CD4-positive, alpha-beta memory T cell (primary cell): ENCODE measurements at regions not wholly inside any gene's neighbourhood (a gene's known extent, or its start where the extent isn't known, plus 50 kb on each side); places are given as distances from the start of the nearest gene placed in this dataset.

Experiments
- CTCF ChIA-PET: fragments of 350-600 bp; sonication (Branson Sonifier 250); formaldehyde crosslinking; loops from one replicate; lab custom pipeline; 2021; ENCODE audit warnings: inconsistent platforms; ENCODE audit not compliant: partially characterized antibody; lab: Charles Lee
- POLR2A ChIA-PET: fragments of 350-600 bp; sonication (Branson Sonifier 250); formaldehyde crosslinking; loops from one replicate; lab custom pipeline; 2021; ENCODE audit not compliant: partially characterized antibody; lab: Charles Lee
- DNase-seq, 5 donors: peaks; one replicate each; pipeline versions ENCODE4 v3.0.0 to v3.0.0-alpha.2; 2020 to 2022; ENCODE audit warnings: mixed read lengths in 1 of 5
- H3K27ac ChIP-seq: one replicate; pipeline ENCODE4 v1.7.0; 2013; ENCODE audit warnings: low read depth, low read length
- H3K27me3 ChIP-seq: 2 replicates; pipeline ENCODE4 v1.7.0; 2013; ENCODE audit warnings: mild to moderate bottlenecking, low read length, moderate library complexity; ENCODE audit not compliant: insufficient read depth
- H3K36me3 ChIP-seq: 2 replicates; pipeline ENCODE4 v1.7.0; 2013; ENCODE audit warnings: mild to moderate bottlenecking, low read length, moderate library complexity; ENCODE audit not compliant: insufficient read depth
- H3K4me1 ChIP-seq: 2 replicates; pipeline ENCODE4 v1.7.0; 2013; ENCODE audit warnings: mild to moderate bottlenecking, low read length, moderate library complexity; ENCODE audit not compliant: insufficient read depth
- H3K4me3 ChIP-seq, 2 donors: one replicate each; pipeline ENCODE4 v1.7.0; 2013; ENCODE audit warnings: low read length in 2 of 2, mild to moderate bottlenecking in 1 of 2
- H3K9me3 ChIP-seq, 2 donors: one replicate each; pipeline ENCODE4 v1.7.0; 2013; ENCODE audit warnings: low read length in 2 of 2, control low read depth in 1 of 2; ENCODE audit not compliant: control insufficient read depth in 1 of 2
- H3K27ac Mint-ChIP-seq, 7 donors: one replicate each; pipeline ENCODE4 v1.8.0; 2020 to 2021; ENCODE audit warnings: mixed read lengths in 7 of 7, mild to moderate bottlenecking in 6 of 7, inconsistent platforms in 3 of 7, moderate library complexity in 3 of 7
- H3K27me3 Mint-ChIP-seq, 2 donors: one replicate each; pipeline ENCODE4 v1.8.0; 2020 to 2021; ENCODE audit warnings: mixed read lengths in 2 of 2
- H3K36me3 Mint-ChIP-seq, 2 donors: one replicate each; pipeline ENCODE4 v1.8.0; 2020 to 2021; ENCODE audit warnings: mixed read lengths in 2 of 2, inconsistent platforms in 1 of 2, mild to moderate bottlenecking in 1 of 2
- H3K4me1 Mint-ChIP-seq, 4 donors: one replicate each; pipeline ENCODE4 v1.8.0; 2020 to 2021; ENCODE audit warnings: mixed read lengths in 4 of 4, mild to moderate bottlenecking in 1 of 4
- H3K4me3 Mint-ChIP-seq, 8 donors: one replicate each; pipeline ENCODE4 v1.8.0; 2020 to 2021; ENCODE audit warnings: mixed read lengths in 8 of 8, mild to moderate bottlenecking in 7 of 8, moderate library complexity in 6 of 8, inconsistent platforms in 3 of 8
- H3K9me3 Mint-ChIP-seq, 8 donors: one replicate each; pipeline ENCODE4 v1.8.0; 2020 to 2021; ENCODE audit warnings: mixed read lengths in 8 of 8, mild to moderate bottlenecking in 5 of 8, inconsistent platforms in 3 of 8, moderate library complexity in 1 of 8
- intact Hi-C: fragments of 100-400 bp; cut with micrococcal nuclease; formaldehyde crosslinking; loops from one replicate; pipeline ENCODE4 v1.15.1; 2023

DNA sequence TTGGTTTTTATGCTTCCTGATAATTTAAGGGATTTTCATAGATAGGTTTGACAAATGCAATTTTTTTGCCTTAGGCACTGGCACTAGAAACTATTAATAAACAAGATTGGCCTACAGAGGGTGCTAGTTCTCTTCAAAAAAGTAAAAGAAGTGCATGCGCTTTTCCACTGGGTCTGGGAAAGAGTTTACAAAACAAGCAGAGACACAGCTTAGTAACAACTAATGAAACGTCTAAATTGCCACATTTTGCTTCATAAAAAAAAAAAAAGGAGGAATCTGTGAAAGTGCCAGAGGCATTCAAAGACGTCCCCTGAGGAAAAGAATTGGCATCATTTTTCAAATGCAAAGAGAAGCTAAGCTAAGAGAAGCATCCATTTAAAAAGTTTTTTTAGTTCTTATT, 58.3 kb upstream of the EEA1 start:
- Histone ChIP-seq H3K27ac (no peak overlapping the region), H3K4me3 (no peak overlapping the region), H3K9me3 (no peaks in the 10 kb centered on the region), H3K27me3 (no peaks in the 10 kb centered on the region), H3K4me1 (peaks cover 7% of the 10 kb centered on the region), H3K36me3 (no peaks in the 10 kb centered on the region)
- peak in 4 of 5 donors; percentile 52 to 61 (median 57) for DNase-seq
- ChIA-PET CTCF (interaction anchor here (0.7 to 8.4 kb wide), 45 partner anchors 9 to 1118 kb away, joined by 3 to 90 read pairs (median 4); no protein-coding TSS in a partner anchor), POLR2A (interaction anchor here (0.7 to 1.8 kb wide), 3 partner anchors 58 to 1115 kb away, joined by 3 to 5 read pairs (median 3); partner anchors contain the start of gene EEA1)
- H3K4me1 Mint-ChIP-seq: peaks cover 8 to 11% (median 9%) of the 10 kb centered on the region in 4 donors
- intact Hi-C loops: loop anchor here (1.0 to 5.0 kb wide), 8 partner anchors 160 to 1115 kb away; partner anchors contain the start of gene SOCS2
- peak overlapping the region in 3 of 8 donors; percentile 27 to 33 (median 30) for H3K4me3 Mint-ChIP-seq
- peak overlapping the region in 1 of 7 donors; percentile 9 for H3K27ac Mint-ChIP-seq
- H3K36me3 Mint-ChIP-seq: no peaks in the 10 kb centered on the region
- peaks cover 0 to 3% (median 0%) of the 10 kb centered on the region in 8 donors for H3K9me3 Mint-ChIP-seq
- no peaks in the 10 kb centered on the region for H3K27me3 Mint-ChIP-seq

DNA sequence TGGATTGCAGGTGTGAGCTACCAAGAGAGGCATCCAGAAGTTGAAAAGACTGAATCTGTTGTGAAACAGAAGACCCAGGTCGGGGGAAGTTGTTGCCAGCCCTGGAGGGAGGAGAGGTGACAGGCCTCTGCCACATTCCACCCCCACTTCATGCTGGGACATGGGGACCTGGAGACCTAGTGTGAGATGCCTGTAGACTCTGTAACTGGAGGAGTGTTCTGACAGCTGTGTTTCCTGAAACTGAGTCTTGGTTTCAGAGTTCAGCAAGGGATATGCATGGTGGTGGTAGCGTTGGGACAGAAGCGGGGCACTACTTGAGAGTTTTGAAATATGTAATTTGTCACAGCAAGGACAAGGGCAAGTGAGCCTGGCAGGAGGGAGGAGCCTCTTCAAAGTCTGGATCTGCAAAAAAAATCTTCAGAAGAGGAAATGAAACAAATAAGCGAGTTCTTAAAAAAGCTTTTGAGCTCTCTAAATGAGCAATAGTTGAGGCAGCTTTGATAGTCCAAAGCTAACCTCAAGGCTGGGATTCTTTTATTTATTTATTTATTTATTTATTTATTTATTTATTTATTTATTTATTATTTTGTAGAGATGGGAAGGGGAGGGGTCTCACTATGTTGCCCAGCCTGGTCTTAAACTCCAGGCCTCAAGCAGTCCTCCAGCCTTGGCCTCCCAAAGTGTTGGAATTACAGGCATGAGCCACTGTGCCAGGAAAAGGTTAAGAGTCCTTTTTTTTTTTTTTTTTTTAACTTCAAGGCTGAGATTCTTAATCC, 58.9 kb upstream of the EEA1 start:
- ChIA-PET POLR2A (interaction anchor here (0.7 to 1.8 kb wide), 3 partner anchors 59 to 1114 kb away, joined by 3 to 5 read pairs (median 3); partner anchors contain the start of gene EEA1), CTCF (interaction anchor here (0.7 to 8.4 kb wide), 42 partner anchors 9 to 1117 kb away, joined by 3 to 90 read pairs (median 4); no protein-coding TSS in a partner anchor)
- Histone ChIP-seq H3K27ac (no peak overlapping the region), H3K9me3 (no peaks in the 10 kb centered on the region), H3K4me3 (no peak overlapping the region), H3K36me3 (no peaks in the 10 kb centered on the region), H3K4me1 (peaks cover 7% of the 10 kb centered on the region), H3K27me3 (no peaks in the 10 kb centered on the region)
- no peaks in the 10 kb centered on the region for H3K9me3 Mint-ChIP-seq
- H3K27me3 Mint-ChIP-seq: no peaks in the 10 kb centered on the region
- no peaks in the 10 kb centered on the region for H3K36me3 Mint-ChIP-seq
- intact Hi-C loops: loop anchor here (1.0 to 5.0 kb wide), 8 partner anchors 161 to 1114 kb away; partner anchors contain the start of gene SOCS2
- peaks cover 8 to 11% (median 9%) of the 10 kb centered on the region in 4 donors for H3K4me1 Mint-ChIP-seq
- peak overlapping the region in 1 of 7 donors; percentile 0 for H3K27ac Mint-ChIP-seq
- peak overlapping the region in 2 of 8 donors; percentile 0 to 6 for H3K4me3 Mint-ChIP-seq
- DNase-seq: no peak

DNA sequence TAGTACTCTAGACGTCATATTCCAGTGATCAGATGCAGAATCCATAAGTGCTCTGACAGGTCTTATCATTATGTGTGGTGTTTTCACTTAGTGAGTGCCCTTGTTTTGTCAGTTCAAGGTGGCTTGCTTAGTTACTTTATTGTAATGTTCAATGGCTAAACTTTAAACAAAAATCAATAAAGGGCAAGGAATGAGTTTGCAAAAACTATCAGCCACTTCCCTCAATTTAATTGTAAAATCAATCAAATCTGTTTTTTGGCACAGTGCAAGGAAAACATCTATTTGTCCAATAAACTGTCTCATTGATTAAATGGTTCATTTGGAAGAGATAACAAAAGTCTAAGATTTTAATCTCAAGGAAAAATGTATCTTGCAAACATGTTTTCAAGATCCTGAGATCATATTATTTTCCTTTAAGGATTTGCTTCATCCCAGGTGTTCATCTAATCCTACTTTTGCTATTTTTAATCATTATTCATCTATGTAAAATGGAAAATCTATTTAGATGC, 59.6 kb upstream of the EEA1 start:
- DNase-seq: no peak
- H3K27me3 ChIP-seq: no peaks in the 10 kb centered on the region
- no peaks in the 10 kb centered on the region for H3K36me3 ChIP-seq
- Mint-ChIP-seq H3K27ac (no peak overlapping the region), H3K36me3 (no peaks in the 10 kb centered on the region), H3K4me1 (peaks cover 8 to 11% (median 9%) of the 10 kb centered on the region in 4 donors), H3K9me3 (peaks cover 0 to 4% (median 0%) of the 10 kb centered on the region in 8 donors), H3K27me3 (no peaks in the 10 kb centered on the region), H3K4me3 (no peak overlapping the region)
- ChIA-PET POLR2A (interaction anchor here (1.8 kb wide), 1 partner anchor 1114 kb away, joined by 5 read pairs; no protein-coding TSS in a partner anchor), CTCF (interaction anchor here (1.2 to 8.4 kb wide), 16 partner anchors 9 to 1113 kb away, joined by 3 to 90 read pairs (median 10); no protein-coding TSS in a partner anchor)
- H3K27ac ChIP-seq: no peak overlapping the region
- H3K9me3 ChIP-seq: no peaks in the 10 kb centered on the region
- H3K4me3 ChIP-seq: no peak overlapping the region
- intact Hi-C loops: loop anchor here (5.0 kb wide), 2 partner anchors 161 to 584 kb away; partner anchors contain the start of gene SOCS2
- H3K4me1 ChIP-seq: peaks cover 7% of the 10 kb centered on the region

DNA sequence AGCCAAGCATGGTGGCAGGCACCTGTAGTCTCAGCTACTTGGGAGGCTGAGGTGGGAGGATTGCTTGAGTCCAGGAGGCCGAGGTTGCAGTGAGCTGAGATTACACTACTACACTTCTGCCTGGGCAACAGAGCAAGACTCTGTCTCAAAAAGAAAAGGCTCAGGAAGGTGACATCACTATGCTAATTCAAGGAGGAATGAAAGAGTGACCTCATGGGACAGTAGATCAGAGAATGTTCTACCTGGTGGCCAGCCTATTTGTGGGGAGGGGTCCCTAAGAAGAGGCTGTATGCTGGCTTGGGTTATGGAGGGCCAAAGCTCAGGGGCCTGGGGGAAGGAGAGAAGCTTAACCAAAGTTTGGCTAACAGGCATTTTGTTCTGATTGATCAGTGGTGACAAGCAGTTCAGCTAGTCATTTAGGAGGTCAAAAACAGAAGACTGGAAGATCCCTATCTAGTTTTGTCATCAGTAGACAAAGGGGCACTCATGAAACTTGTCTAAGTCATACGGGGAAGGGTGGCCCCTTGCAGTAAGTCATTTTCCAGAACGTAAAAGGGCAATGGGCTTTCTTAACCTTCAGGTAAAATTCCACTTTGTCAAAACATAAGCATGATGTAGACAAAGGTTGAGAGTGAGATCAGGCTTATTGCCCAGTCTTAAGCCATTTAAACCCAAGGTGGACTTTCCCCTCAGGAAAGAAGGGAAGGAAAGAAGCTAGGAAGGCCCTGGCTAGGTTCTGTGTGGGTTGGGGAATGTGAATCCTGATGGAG, 60.8 kb upstream of the EEA1 start:
- Histone ChIP-seq H3K27me3 (no peaks in the 10 kb centered on the region), H3K27ac (no peak overlapping the region), H3K4me1 (peaks cover 7% of the 10 kb centered on the region), H3K36me3 (no peaks in the 10 kb centered on the region), H3K9me3 (no peaks in the 10 kb centered on the region), H3K4me3 (no peak overlapping the region)
- Mint-ChIP-seq H3K4me1 (peaks cover 8 to 11% (median 9%) of the 10 kb centered on the region in 4 donors), H3K4me3 (no peak overlapping the region), H3K9me3 (peaks cover 0 to 4% (median 0%) of the 10 kb centered on the region in 8 donors), H3K36me3 (no peaks in the 10 kb centered on the region), H3K27ac (peak overlapping the region in 1 of 7 donors; percentile 29), H3K27me3 (no peaks in the 10 kb centered on the region)
- CTCF ChIA-PET: interaction anchor here (0.9 to 8.4 kb wide), 5 partner anchors 108 to 1112 kb away, joined by 3 to 90 read pairs (median 19); no protein-coding TSS in a partner anchor
- POLR2A ChIA-PET: interaction anchor here (0.6 to 1.3 kb wide), 2 partner anchors 391 to 1048 kb away, joined by 3 read pairs; no protein-coding TSS in a partner anchor
- no peak for DNase-seq
- intact Hi-C loops: loop anchor here (5.0 kb wide), 2 partner anchors 163 to 582 kb away; partner anchors contain the start of gene SOCS2

DNA sequence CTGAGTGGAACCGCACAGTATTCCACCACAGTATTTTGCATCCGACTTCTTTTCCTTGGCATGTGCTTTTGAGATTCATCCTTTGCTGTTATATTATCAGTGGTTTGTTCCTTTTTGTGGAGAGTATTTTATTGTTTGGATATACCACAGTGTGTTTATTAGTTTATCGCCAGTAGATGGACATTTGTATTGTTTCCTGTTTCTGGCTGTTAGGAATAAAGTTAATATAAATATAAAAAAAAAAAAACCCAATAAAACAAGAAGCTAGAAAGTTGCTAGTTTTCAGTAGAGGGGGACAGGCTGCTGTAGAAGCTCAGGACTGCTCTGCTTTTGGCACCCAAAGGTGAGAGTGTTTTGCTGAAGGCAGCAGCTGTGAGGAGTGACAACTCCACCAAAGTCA, 62.0 kb upstream of the EEA1 start:
- intact Hi-C loops: no loop called here
- Histone ChIP-seq H3K4me3 (no peak overlapping the region), H3K4me1 (peaks cover 7% of the 10 kb centered on the region), H3K9me3 (no peaks in the 10 kb centered on the region), H3K36me3 (no peaks in the 10 kb centered on the region), H3K27me3 (no peaks in the 10 kb centered on the region), H3K27ac (no peak overlapping the region)
- Mint-ChIP-seq H3K27ac (no peak overlapping the region), H3K4me3 (no peak overlapping the region), H3K36me3 (no peaks in the 10 kb centered on the region), H3K9me3 (peaks cover 0 to 4% (median 0%) of the 10 kb centered on the region in 8 donors), H3K27me3 (no peaks in the 10 kb centered on the region), H3K4me1 (peaks cover 8 to 11% (median 9%) of the 10 kb centered on the region in 4 donors)
- DNase-seq: no peak
- POLR2A ChIA-PET: interaction anchor here (1.3 kb wide), 1 partner anchor 389 kb away, joined by 3 read pairs; no protein-coding TSS in a partner anchor
- CTCF ChIA-PET: interaction anchor here (1.0 to 8.4 kb wide), 4 partner anchors 47 to 1110 kb away, joined by 3 to 90 read pairs (median 46); no protein-coding TSS in a partner anchor

DNA sequence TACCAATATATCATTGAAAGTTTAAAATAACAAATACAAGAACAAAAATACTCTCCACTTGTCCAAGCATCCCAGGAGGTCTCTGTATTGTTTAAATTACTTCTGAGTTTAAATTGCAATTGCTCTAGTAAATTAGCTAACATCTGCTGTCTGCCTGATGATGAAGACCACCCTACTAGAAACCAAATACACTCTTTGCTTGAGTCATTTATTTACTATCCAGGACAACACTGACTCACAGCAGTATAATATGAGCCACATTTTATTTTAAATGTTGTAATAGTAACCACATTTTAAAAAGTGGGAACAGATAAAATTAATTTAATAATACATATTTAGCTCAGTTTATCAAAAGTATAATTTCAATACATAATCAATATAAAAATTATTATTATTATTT, 62.9 kb upstream of the EEA1 start:
- no peaks in the 10 kb centered on the region for H3K27me3 ChIP-seq
- Mint-ChIP-seq H3K27ac (no peak overlapping the region), H3K4me3 (no peak overlapping the region), H3K9me3 (peaks cover 0 to 4% (median 0%) of the 10 kb centered on the region in 8 donors), H3K27me3 (no peaks in the 10 kb centered on the region), H3K36me3 (no peaks in the 10 kb centered on the region), H3K4me1 (peaks cover 8 to 11% (median 9%) of the 10 kb centered on the region in 4 donors)
- no peaks in the 10 kb centered on the region for H3K36me3 ChIP-seq
- no peak for DNase-seq
- intact Hi-C loops: no loop called here
- no peak overlapping the region for H3K4me3 ChIP-seq
- H3K27ac ChIP-seq: no peak overlapping the region
- CTCF ChIA-PET: interaction anchor here (0.9 to 2.2 kb wide), 3 partner anchors 391 to 1109 kb away, joined by 4 to 9 read pairs (median 4); no protein-coding TSS in a partner anchor
- H3K4me1 ChIP-seq: peaks cover 7% of the 10 kb centered on the region
- POLR2A ChIA-PET: no interaction called here
- no peaks in the 10 kb centered on the region for H3K9me3 ChIP-seq
